ENCODE measurements at regions not wholly inside any gene's neighbourhood (a gene's known extent, or its start where the extent isn't known, plus 50 kb on each side); places are given as distances from the start of the nearest gene placed in this dataset.

DNA sequence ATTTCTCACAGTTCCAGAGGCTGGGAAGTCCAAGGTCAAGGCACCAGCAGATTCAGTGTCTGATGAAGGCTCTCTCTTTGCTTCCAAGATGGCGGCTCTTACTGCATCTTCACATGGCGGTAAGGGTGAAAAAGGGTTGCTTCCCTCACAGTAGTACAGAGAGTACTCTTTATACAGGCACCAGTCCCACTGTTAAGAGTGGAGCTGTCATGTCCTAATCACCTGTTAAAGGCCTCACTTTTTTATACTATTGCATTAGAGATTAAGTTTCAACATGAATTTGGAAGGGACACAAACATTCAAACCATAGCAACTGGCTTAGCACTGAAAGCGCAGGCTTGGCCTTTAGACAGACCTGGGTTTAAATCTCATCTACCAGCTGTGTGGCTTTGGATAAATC, 50.0 kb upstream of the TCL1A start:
- TF ChIP-seq POLR2AphosphoS5 (IDR thresholded peaks at IDR 0.05) (no peak), CTCF (IDR thresholded peaks at IDR 0.05) (no peak)
